GM12872 (cell line): ENCODE measurements at regions not wholly inside any gene's neighbourhood (a gene's known extent, or its start where the extent isn't known, plus 50 kb on each side); places are given as distances from the start of the nearest gene placed in this dataset.

Source experiments
- CTCF ChIP-seq: IDR thresholded peaks from 3 replicates; pipeline ENCODE4 v1.5.1; 2011; ENCODE audit warnings: low read depth, mild to moderate bottlenecking, low read length, moderate library complexity; ENCODE audit not compliant: insufficient read depth

- TF ChIP-seq CTCF: no peak
These were observed 289.4 kb upstream of the IGFBP3 start for GRCh38 chr7:46210467-46210866.

GRCh38 chr7:46209611-46210388 is 288.7 kb upstream of the IGFBP3 start:
- TF ChIP-seq CTCF: no peak

- TF ChIP-seq CTCF: no peak
These were observed 287.8 kb upstream of the IGFBP3 start for GRCh38 chr7:46208635-46209525.

- TF ChIP-seq CTCF: no peak
These were observed 287.0 kb upstream of the IGFBP3 start for GRCh38 chr7:46207931-46208634.

- TF ChIP-seq CTCF: no peak
These were observed 285.5 kb upstream of the IGFBP3 start for GRCh38 chr7:46206476-46207060.

- TF ChIP-seq CTCF: no peak
These were observed 284.4 kb upstream of the IGFBP3 start for GRCh38 chr7:46205478-46205877.
